IMR-90 (cell line): ENCODE measurements at regions not wholly inside any gene's neighbourhood (a gene's known extent, or its start where the extent isn't known, plus 50 kb on each side); places are given as distances from the start of the nearest gene placed in this dataset.

Source experiments
- ATAC-seq: fragments of 200-7000 bp; cut with Tn5 transposase; 2 replicates; pipeline ENCODE4 v1.9.1; 2020; ENCODE audit warnings: low read depth, mild to moderate bottlenecking, moderate library complexity
- BruUV-seq: library from RNA; stranded (reverse); fragments of 400-500 nt; replicated peaks from 2 replicates; lab custom pipeline; 2021; lab: Mats Ljungman, UMichigan
- CTCF ChIA-PET: fragments of 300-600 bp; formaldehyde crosslinking; extraction: SDS; loops from one replicate; lab custom pipeline; 2021; ENCODE audit warnings: antibody characterized with exemption; lab: Yijun Ruan, JAX
- POLR2A ChIA-PET: fragments of 300-600 bp; sonication (Branson Sonifier 250); formaldehyde crosslinking; loops from one replicate; lab custom pipeline; 2022; ENCODE audit warnings: antibody characterized with exemption; ENCODE audit not compliant: unreplicated experiment; lab: Charles Lee
- DNase-seq: peaks from one replicate; pipeline ENCODE4 v3.0.0; 2013
- H2AFZ ChIP-seq: replicated peaks from 2 replicates; pipeline ENCODE3; 2013; ENCODE audit warnings: low read length, mild to moderate bottlenecking; ENCODE audit not compliant: poor library complexity
- H2AK5ac ChIP-seq: 2 replicates; pipeline ENCODE4 v1.6.1; 2013; ENCODE audit warnings: low read depth, low read length, inconsistent platforms
- H2AK9ac ChIP-seq: replicated peaks from 2 replicates; pipeline ENCODE3; 2013; ENCODE audit warnings: mild to moderate bottlenecking, low read depth, low read length, moderate library complexity; ENCODE audit not compliant: poor library complexity
- H2BK120ac ChIP-seq: 2 replicates; pipeline ENCODE4 v1.6.1; 2013; ENCODE audit warnings: low read depth, low read length, inconsistent platforms
- H2BK15ac ChIP-seq: 3 replicates; pipeline ENCODE4 v1.6.1; 2013; ENCODE audit warnings: low read depth, low read length, inconsistent platforms
- H2BK20ac ChIP-seq: 2 replicates; pipeline ENCODE4 v1.6.1; 2013; ENCODE audit warnings: low read depth, mild to moderate bottlenecking, inconsistent platforms, low read length, moderate library complexity
- H2BK5ac ChIP-seq: 2 replicates; pipeline ENCODE4 v1.6.1; 2013; ENCODE audit warnings: mild to moderate bottlenecking, low read depth, low read length, inconsistent platforms; ENCODE audit not compliant: poor library complexity, severe bottlenecking
- H3K14ac ChIP-seq: replicated peaks from 2 replicates; pipeline ENCODE4 v1.6.1; 2013; ENCODE audit warnings: low read depth, low read length, inconsistent platforms
- H3K18ac ChIP-seq: 2 replicates; pipeline ENCODE4 v1.6.1; 2013; ENCODE audit warnings: low read depth, low read length, control low read depth
- H3K23ac ChIP-seq: 2 replicates; pipeline ENCODE4 v1.6.1; 2013; ENCODE audit warnings: low read depth, low read length, inconsistent platforms
- H3K27ac ChIP-seq: 2 replicates; pipeline ENCODE4 v1.5.1; 2013; ENCODE audit warnings: mild to moderate bottlenecking, control low read depth, low read length; ENCODE audit not compliant: insufficient read depth
- H3K27me3 ChIP-seq: 2 replicates; pipeline ENCODE4 v1.6.1; 2013; ENCODE audit warnings: low read length; ENCODE audit not compliant: control insufficient read depth, insufficient read depth
- H3K36me3 ChIP-seq: 2 replicates; pipeline ENCODE4 v1.6.1; 2013; ENCODE audit warnings: low read length, mixed read lengths; ENCODE audit not compliant: control insufficient read depth, insufficient read depth
- H3K4ac ChIP-seq: 2 replicates; pipeline ENCODE4 v1.6.1; 2013; ENCODE audit warnings: low read depth, low read length, inconsistent platforms
- H3K4me1 ChIP-seq: 2 replicates; pipeline ENCODE4 v1.6.1; 2013; ENCODE audit warnings: low read length, mixed read lengths; ENCODE audit not compliant: control insufficient read depth, insufficient read depth
- H3K4me2 ChIP-seq: 2 replicates; pipeline ENCODE4 v1.6.1; 2013; ENCODE audit warnings: low read depth, mild to moderate bottlenecking, control low read depth, low read length, moderate library complexity
- H3K4me3 ChIP-seq: 2 replicates; pipeline ENCODE4 v1.5.1; 2013; ENCODE audit warnings: low read depth, mild to moderate bottlenecking, control low read depth, low read length, moderate library complexity; ENCODE audit not compliant: insufficient read depth
- H3K56ac ChIP-seq: 2 replicates; pipeline ENCODE4 v1.6.1; 2013; ENCODE audit warnings: low read length, inconsistent platforms; ENCODE audit not compliant: insufficient read depth; ENCODE audit errors: extremely low read depth
- H3K79me1 ChIP-seq, 2 experiments: 2 replicates each; pipeline ENCODE4 v1.6.1; 2013; ENCODE audit warnings: low read length in 2 of 2, inconsistent platforms in 1 of 2, low read depth in 1 of 2
- H3K9ac ChIP-seq: 2 replicates; pipeline ENCODE4 v1.6.1; 2013; ENCODE audit warnings: low read depth, low read length, control low read depth
- H3K9me1 ChIP-seq: 2 replicates; pipeline ENCODE4 v1.6.1; 2013; ENCODE audit warnings: low read length, inconsistent platforms; ENCODE audit not compliant: insufficient read depth
- H3K9me3 ChIP-seq: 2 replicates; pipeline ENCODE4 v1.6.1; 2013; ENCODE audit warnings: low read length; ENCODE audit not compliant: control insufficient read depth, insufficient read depth
- H4K20me1 ChIP-seq: 2 replicates; pipeline ENCODE4 v1.6.1; 2013; ENCODE audit warnings: low read length, inconsistent platforms; ENCODE audit not compliant: insufficient read depth
- H4K5ac ChIP-seq: 2 replicates; pipeline ENCODE4 v1.6.1; 2013; ENCODE audit warnings: mild to moderate bottlenecking, low read depth, low read length, control low read depth
- H4K8ac ChIP-seq, 2 experiments: 2 replicates each; pipeline ENCODE4 v1.6.1; 2013; ENCODE audit warnings: low read depth in 2 of 2, low read length in 2 of 2, control low read depth in 1 of 2, inconsistent platforms in 1 of 2
- H4K91ac ChIP-seq: 2 replicates; pipeline ENCODE4 v1.6.1; 2013; ENCODE audit warnings: low read depth, low read length, inconsistent platforms; ENCODE audit not compliant: insufficient read depth
- CEBPB ChIP-seq: IDR thresholded peaks from 2 replicates; pipeline ENCODE4 v1.6.1; 2012; ENCODE audit warnings: low read depth, low read length, improper control_type of control experiment
- MAFK ChIP-seq: IDR thresholded peaks from 2 replicates; pipeline ENCODE4 v1.6.1; 2012; ENCODE audit warnings: low read depth, low read length, improper control_type of control experiment
- WGBS, 2 experiments: methylation state at CpG; one replicate each; pipeline versions ENCODE4 v1.1.5 to v1.1.7; 2013; ENCODE audit warnings: missing lambda C conversion rate in 2 of 2; ENCODE audit not compliant: insufficient read length in 1 of 2; ENCODE audit errors: extremely low coverage in 2 of 2; 5-methylcytosine and 5-hydroxymethylcytosine counted together
- dilution Hi-C: fragments of 300-500 bp; cut with HindIII; formaldehyde crosslinking; loops from one replicate; pipeline ENCODE4 v1.14.3; 2018; ENCODE audit warnings: low sequenced_read_pairs; ENCODE audit not compliant: unreplicated experiment
- in situ Hi-C: fragments of 300-500 bp; cut with MboI; formaldehyde crosslinking; loops from 3 replicates; pipeline ENCODE4 v1.14.3; 2019; ENCODE audit warnings: low sequenced_read_pairs, inconsistent platforms, mixed read lengths
- intact Hi-C: fragments of 100-400 bp; cut with micrococcal nuclease; formaldehyde crosslinking; loops from 2 replicates; pipeline ENCODE4 v1.10.0; 2022

GRCh38 chr15:91517491-91518200 lies 335.9 kb upstream of the SLCO3A1 start:
- peak overlapping the region; percentile 33; the same call in 1 of the 2 replicates for H3K18ac ChIP-seq
- H3K27me3 ChIP-seq: no peaks in the 10 kb centered on the region
- peak overlapping the region in 1 of 2 experiments; percentile 60; a peak in 1 of 4 replicates for H4K8ac ChIP-seq
- H3K9ac ChIP-seq: no peak overlapping the region
- intact Hi-C loops: no loop called here
- CTCF ChIA-PET: interaction anchor here (1.3 kb wide), 1 partner anchor 189 kb away, joined by 3 read pairs; no protein-coding TSS in a partner anchor
- no peak overlapping the region for H3K56ac ChIP-seq
- no peaks in the 10 kb centered on the region for H3K79me1 ChIP-seq
- H2AFZ ChIP-seq: no peak overlapping the region
- TF ChIP-seq CEBPB (peak; percentile 87), MAFK (no peak)
- POLR2A ChIA-PET: no interaction called here
- DNase-seq (peak; percentile 62), ATAC-seq (no peak)
- H3K27ac ChIP-seq: no peak overlapping the region
- 0 out of 2 replicates have a peak overlapping the region, but pooled peaks have one; percentile 28 for H3K23ac ChIP-seq
- peak overlapping the region; percentile 53; the same call in 1 of the 2 replicates for H3K14ac ChIP-seq
- in situ Hi-C loops: no loop called here
- no peak overlapping the region for H4K91ac ChIP-seq
- peaks cover 19% of the 10 kb centered on the region for H3K9me1 ChIP-seq
- H3K4ac ChIP-seq: peak overlapping the region; percentile 71; the same call in 1 of the 2 replicates
- WGBS, 2 experiments: no CpG with 5 or more reads among the region's 4 CpGs
- H4K5ac ChIP-seq: no peak overlapping the region
- H3K36me3 ChIP-seq: no peaks in the 10 kb centered on the region
- no TSS peak for BruUV-seq
- H2AK5ac ChIP-seq: 0 out of 2 replicates have a peak overlapping the region, but pooled peaks have one; percentile 58
- H4K20me1 ChIP-seq: no peaks in the 10 kb centered on the region
- H3K4me2 ChIP-seq: no peak overlapping the region
- peak overlapping the region; percentile 90 for H2BK20ac ChIP-seq
- dilution Hi-C loops: no loop called here
- peak overlapping the region; percentile 86 for H2BK120ac ChIP-seq
- H2AK9ac ChIP-seq: no peak overlapping the region
- peak overlapping the region; percentile 23; the same call in 1 of the 3 replicates for H2BK15ac ChIP-seq
- peaks cover 16% of the 10 kb centered on the region for H3K4me1 ChIP-seq
- no peaks in the 10 kb centered on the region for H3K9me3 ChIP-seq
- no peak overlapping the region for H2BK5ac ChIP-seq
- no peak overlapping the region for H3K4me3 ChIP-seq
